NCI-H748 (cell line): ENCODE measurements at regions not wholly inside any gene's neighbourhood (a gene's known extent, or its start where the extent isn't known, plus 50 kb on each side); places are given as distances from the start of the nearest gene placed in this dataset.
A peak's percentile ranks its signal among the peaks of the same experiment; 100 is the strongest.
"Not testable (repeated sequence)": the region's sequence is repeated elsewhere in the genome, so short reads cannot be mapped to it uniquely, and the experiment has no call there.

Experiments used
- DNase-seq: peaks from one replicate; lab custom pipeline; 2025; ENCODE audit not compliant: unreplicated experiment; lab: John Stamatoyannopoulos, UW

DNA sequence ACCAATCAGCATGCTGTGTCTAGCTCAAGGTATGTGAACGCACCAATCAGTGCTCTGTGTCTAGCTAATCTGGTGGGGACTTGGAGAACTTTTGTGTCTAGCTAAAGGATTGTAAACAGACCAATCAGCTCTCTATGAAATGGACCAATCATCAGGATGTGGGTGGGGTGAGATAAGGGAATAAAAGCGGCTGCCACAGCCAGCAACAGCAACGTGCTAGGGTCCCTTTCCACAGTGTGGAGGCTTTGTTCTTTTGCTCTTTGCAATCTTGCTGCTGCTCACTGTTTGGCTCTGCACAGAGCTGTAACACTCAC, 1353.9 kb upstream of the CDH18 start:
- peak; percentile 94 for DNase-seq

- peak; percentile 80 for DNase-seq
Measured at GRCh38 chr5:21341203-21341947, 1353.4 kb upstream of the CDH18 start.

DNA sequence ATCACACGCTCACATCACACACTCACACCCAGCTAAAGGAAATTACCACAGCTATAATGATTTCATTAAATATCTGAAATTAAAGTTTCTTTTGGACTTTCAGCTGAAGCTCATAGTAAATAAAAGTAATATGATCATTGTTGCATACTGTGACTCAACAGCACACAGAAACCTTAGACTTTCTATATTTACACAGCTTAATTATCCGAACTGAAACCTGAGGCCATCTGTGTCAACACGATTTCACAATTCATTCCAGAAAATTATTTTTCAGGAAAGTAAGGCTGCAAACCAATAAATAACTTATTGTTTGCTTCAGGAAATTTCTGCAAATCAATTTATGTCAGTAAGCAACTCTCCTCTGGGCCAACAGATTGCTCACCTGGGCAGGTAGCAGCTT, 1352.2 kb upstream of the CDH18 start:
- peak; percentile 75 for DNase-seq

- not testable (repeated sequence) for DNase-seq
Measured at GRCh38 chr5:21336478-21336877, 1348.5 kb upstream of the CDH18 start.

- not testable (repeated sequence) for DNase-seq
Measured at GRCh38 chr5:21315376-21315775, 1327.4 kb upstream of the CDH18 start.

GRCh38 chr5:21301205-21301604, 1313.2 kb upstream of the CDH18 start:
- not testable (repeated sequence) for DNase-seq

DNA sequence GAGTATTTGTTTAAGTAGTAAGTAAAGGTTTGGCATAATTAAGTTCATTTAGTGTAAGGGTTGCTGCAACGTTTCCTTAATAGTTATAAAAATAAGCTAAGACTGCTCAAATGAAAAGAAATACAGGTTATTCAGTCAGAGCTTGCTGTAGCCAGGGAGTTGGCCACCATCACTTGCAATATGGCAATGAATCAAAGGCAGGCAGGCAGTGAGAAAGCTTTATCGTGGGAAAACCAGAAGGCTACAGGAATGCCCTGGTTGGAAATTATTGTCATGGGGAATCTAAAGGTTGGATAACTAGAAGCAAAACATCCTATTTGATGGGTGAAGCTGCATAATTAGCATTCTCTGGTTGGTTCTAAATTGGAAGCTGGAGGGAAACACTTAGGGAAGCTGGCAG, 1286.4 kb upstream of the CDH18 start:
- DNase-seq: not testable (repeated sequence)

DNA sequence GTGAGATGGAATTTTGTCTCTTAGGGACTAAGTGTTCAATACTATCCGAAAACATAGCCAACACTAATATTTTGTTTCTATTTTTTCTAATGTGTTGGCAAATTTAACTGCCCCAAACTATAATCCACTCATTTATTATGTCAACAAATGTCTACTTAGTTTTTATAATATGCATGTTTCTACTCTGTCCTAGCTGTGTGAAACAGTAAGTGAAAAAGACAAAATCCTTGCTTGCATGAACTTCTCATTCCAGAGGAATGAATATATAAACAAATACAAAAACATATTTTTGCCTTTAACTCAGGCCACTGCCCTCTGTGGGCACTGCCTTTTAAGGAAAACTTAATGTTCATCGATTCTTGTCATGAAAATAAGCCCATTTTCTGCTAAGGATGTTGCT, 1275.4 kb upstream of the CDH18 start:
- DNase-seq: no peak

DNA sequence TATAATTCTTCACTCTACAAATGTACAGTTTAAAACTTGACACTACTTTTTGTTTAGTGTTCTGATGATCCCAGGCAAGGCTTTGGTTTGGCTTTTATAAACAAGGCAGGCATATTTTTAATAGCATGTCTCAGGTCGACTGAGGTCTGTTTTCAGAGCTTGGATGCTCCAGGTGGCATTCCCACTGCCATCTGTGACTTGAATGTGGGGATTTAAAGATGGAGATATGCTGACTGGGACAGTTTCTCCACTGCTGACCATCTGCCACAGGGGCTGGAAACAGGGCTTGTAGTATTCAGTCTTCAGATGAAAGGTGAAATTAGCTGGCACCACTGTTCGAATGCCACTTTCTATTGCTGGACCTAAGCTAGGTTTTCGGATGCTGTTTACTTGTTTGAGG, 1266.2 kb upstream of the CDH18 start:
- no peak for DNase-seq

DNA sequence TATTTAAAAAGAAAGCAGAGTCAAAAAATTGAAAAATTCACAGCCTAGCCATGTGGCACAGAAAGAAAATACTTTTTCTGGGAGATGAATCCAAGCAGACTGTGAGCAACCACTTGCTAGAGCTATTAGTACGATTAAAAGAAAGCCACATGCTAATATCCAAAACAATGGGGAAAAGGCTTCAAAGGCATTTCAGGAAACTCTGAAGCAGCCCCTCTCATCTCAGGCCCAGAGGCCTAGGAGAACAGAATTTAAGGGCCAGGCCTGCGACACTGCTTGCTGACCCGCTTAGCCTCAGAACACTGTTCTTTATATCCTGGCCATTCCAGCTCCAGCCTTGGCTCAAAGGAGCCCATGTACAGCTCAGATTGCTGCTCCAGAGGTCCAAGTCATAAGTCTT, 1257.0 kb upstream of the CDH18 start:
- no peak for DNase-seq

DNA sequence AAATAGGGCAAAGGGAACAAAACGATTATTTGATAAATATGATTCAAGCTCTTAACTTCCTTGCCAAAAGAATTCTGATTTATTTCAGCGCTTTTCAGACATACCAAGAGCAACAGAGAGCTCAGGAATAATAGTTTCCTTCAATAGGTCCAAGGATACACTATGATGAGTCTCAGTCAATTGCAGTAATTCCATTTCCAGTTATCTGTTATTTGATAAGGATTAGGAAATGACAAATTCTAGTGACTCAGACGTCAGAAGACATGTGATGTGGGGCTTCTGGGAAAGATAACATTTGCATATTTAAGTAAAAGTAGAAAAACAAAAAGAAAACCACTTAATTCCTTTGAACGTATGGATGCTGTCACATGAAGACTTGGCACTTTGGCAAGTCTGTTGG, 1250.8 kb upstream of the CDH18 start:
- DNase-seq: no peak

- DNase-seq: peak; percentile 33
Measured at GRCh38 chr5:21237461-21237860, 1249.5 kb upstream of the CDH18 start.

- DNase-seq: peak; percentile 33
Measured at GRCh38 chr5:21236971-21237427, 1249.0 kb upstream of the CDH18 start.

DNA sequence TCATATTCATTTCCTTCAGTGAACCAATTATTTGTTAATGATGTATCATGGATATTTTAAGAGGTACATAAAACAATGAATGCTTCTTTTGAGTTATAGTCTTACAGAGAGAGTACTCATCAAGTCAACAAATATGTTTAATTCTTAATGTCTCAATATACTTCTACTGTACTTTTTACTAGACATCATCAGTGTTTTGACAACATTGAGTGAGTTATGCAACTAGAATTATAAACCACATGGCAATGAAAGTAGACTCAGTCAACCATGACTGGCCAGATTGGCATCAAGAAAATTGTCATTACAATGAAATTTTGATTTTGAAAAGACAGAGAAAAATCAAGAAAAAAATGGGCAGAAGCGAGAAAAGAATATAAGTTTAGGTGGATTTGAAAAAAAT, 1248.1 kb upstream of the CDH18 start:
- DNase-seq: no peak

DNA sequence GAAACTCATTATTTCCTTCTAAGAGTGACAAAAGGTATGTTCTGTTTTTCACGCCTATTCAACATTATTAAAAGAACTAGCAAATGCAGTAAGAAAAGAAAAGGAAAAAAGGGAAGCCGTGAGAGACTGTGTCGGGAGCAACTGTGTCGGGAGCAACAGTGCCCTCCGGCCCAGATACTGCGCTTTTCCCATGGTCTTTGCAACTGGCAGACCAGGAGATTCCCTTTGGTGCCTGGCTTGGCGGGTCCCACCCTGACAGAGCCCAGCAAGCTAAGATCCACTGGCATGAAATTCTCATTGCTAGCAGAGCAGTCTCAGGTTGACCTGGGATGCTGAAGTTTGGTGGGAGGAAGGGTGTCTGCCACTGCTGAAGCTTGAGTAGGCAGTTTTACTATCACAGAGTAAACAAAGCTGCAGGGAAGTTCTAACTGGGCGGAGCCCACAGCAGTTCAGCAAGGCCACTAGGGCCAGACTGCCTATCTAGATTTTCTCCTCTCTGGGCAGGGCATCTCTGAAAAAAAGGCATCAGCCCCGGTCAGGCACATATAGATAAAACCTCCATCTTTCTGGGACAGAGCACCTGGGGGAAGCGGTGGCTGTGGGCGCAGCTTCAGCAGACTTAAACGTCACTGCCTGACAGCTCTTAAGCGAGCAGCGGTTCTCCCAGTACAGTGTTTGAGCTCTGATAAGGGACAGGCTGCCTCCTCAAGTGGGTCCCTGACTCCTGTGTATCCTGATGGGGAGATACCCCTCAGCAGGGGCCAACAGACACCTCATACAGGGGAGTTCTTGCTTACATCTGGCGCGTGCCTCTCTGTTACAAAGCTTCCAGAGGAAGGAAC, 1237.4 kb upstream of the CDH18 start:
- DNase-seq: peak; percentile 55

DNA sequence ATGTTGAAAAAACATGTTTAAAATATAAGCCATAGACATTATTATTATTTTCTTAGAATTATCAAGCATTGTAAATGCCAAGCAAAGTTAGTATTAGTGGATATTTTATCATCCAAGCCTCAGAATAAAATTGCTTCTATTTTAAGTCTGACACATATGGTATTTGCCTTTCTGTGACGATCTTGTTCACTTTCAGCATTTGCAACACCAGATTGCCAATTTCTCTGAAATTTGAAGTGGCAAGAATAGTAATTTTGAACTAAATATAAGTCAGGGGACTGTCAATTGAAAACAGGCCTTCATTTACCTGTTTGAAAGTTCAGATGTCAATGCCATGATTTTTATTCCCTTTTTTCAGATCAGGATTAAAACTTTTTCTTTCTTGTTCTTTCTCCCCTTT, 1233.6 kb upstream of the CDH18 start:
- DNase-seq: no peak

GRCh38 chr5:21219966-21220365, 1232.0 kb upstream of the CDH18 start:
- no peak for DNase-seq

DNA sequence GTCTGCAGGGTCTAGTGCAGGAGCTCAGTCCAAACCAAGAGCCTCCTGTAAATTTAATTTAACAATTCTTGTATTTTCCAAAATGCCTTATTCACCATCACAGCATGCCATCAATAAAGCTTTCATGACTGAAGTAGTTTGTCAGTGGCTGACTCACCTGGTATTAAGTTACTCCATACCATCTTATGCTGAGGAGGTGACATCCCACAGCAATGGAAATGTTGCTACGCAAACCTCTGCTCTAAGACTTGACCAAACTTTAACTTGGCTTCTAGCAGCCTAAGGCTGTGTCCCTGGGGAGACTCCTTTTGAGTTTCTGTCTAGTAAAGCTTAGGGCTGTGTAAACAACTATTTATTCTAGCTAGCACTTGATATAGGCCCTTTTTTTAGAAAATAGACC, 1231.3 kb upstream of the CDH18 start:
- DNase-seq: no peak

DNA sequence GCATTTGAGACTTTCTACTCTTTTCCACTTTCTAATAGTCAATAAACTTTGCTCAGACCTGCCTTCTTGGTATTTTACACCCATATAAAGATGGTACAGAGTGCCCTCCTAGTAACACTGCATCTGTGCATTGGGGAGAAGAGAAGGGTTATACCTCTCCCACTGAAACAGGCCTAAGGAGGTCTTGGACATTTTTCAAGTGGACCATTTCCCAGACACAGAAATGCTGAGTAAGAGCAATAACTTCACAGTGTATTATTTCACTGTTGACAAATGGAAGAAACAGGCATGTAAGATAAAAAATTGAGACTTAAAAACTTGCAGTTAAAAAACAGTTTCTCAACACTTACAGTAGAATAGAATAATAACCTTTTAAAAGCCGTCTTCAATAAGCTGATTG, 1224.0 kb upstream of the CDH18 start:
- DNase-seq: no peak

DNA sequence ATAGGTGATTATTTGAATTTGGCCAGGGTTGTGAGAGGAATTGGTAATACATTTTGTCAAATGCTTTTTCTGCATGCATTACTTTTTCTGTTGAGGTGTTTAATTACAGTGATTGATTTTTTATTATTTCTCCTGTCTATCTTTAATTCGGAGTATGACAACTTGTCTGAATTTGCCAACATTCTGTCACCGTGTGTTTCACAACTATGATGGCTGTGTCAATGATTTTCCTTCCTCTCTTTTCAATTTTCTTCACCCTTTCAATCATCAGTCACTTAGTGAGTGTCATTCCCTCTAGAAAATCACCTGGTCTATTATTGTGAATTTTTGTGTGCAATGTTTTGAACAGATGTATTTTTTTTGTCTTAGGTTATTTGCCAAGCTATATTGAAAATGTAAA, 1221.4 kb upstream of the CDH18 start:
- no peak for DNase-seq

GRCh38 chr5:21199087-21199486, 1211.1 kb upstream of the CDH18 start:
- no peak for DNase-seq

- DNase-seq: no peak
Measured at GRCh38 chr5:21195145-21195544, 1207.1 kb upstream of the CDH18 start.
